ENCODE measurements at regions not wholly inside any gene's neighbourhood (a gene's known extent, or its start where the extent isn't known, plus 50 kb on each side); places are given as distances from the start of the nearest gene placed in this dataset.
A peak's percentile ranks its signal among the peaks of the same experiment; 100 is the strongest.

- H3K27ac ChIP-seq (ENCODE audit: low read depth, low read length, poor library complexity, severe bottlenecking), result no peak overlapping the region
- no TSS peak for BruUV-seq (replicated peaks)
- H3K36me3 ChIP-seq (ENCODE audit: insufficient read depth, low read length), result no peaks in the 10 kb centered on the region
- H2AFZ ChIP-seq (ENCODE audit: low read length), result no peak overlapping the region
- H3K9me2 ChIP-seq (ENCODE audit: insufficient read depth, low read length), result no peaks in the 10 kb centered on the region
- ChIA-PET POLR2A (no interaction called here), CTCF (ENCODE audit: unreplicated experiment) (no interaction called here)
- H3K9me3 ChIP-seq (ENCODE audit: low read length), result no peaks in the 10 kb centered on the region
- no peak for DNase-seq (ENCODE audit: low spot score)
- TF ChIP-seq CTCF (conservative IDR thresholded peaks at IDR 0.05; ENCODE audit: low read length) (no peak), EZH2phosphoT487 (IDR thresholded peaks at IDR 0.05; ENCODE audit: borderline replicate concordance, low read depth, low read length) (no peak)
- no peaks in the 10 kb centered on the region for H4K20me1 ChIP-seq (ENCODE audit: insufficient read depth, low read length)
- H3K4me2 ChIP-seq (ENCODE audit: low read length), result no peak overlapping the region
- H3K79me2 ChIP-seq (ENCODE audit: insufficient read depth, low read depth, low read length), result no peaks in the 10 kb centered on the region
- intact Hi-C loops (cut with micrococcal nuclease; ENCODE audit: unreplicated experiment), result no loop called here
- H3K4me1 ChIP-seq (ENCODE audit: insufficient read depth, low read length, poor library complexity, severe bottlenecking), result no peaks in the 10 kb centered on the region
- H3K4me3 ChIP-seq (ENCODE audit: low read depth, low read length, poor library complexity, severe bottlenecking), result no peak overlapping the region
Measured at GRCh38 chr20:56903421-56903820, 274.3 kb downstream of the TFAP2C start.

DNA sequence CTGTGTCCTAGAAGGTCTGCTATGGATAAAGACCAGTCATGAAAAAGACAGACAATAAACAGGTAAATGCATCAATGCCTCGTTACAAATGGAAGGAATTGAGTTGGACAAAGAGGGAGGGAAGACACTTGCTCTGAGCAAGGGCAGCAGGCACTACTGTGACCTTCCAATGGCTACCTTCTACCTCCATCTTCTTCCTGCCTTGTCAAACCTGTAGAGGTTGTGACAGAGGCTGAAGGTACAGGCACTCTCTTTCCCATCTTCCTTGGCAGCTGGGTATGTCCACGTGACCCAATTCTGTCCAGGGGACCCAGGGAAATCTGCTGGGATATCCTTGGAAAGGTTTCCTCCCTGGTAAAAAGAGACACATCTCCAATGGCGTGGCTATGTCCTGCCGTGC, 274.8 kb downstream of the TFAP2C start:
- Histone ChIP-seq H3K4me1 (ENCODE audit: insufficient read depth, low read length, poor library complexity, severe bottlenecking) (no peaks in the 10 kb centered on the region), H4K20me1 (ENCODE audit: insufficient read depth, low read length) (no peaks in the 10 kb centered on the region), H2AFZ (ENCODE audit: low read length) (no peak overlapping the region), H3K9me3 (ENCODE audit: low read length) (no peaks in the 10 kb centered on the region), H3K4me2 (ENCODE audit: low read length) (no peak overlapping the region), H3K36me3 (ENCODE audit: insufficient read depth, low read length) (no peaks in the 10 kb centered on the region), H3K4me3 (ENCODE audit: low read depth, low read length, poor library complexity, severe bottlenecking) (no peak overlapping the region), H3K9me2 (ENCODE audit: insufficient read depth, low read length) (no peaks in the 10 kb centered on the region), H3K79me2 (ENCODE audit: insufficient read depth, low read depth, low read length) (no peaks in the 10 kb centered on the region), H3K27ac (ENCODE audit: low read depth, low read length, poor library complexity, severe bottlenecking) (no peak overlapping the region)
- no TSS peak for BruUV-seq (replicated peaks)
- intact Hi-C loops (cut with micrococcal nuclease; ENCODE audit: unreplicated experiment), result no loop called here
- TF ChIP-seq CTCF (conservative IDR thresholded peaks at IDR 0.05; ENCODE audit: low read length), result no peak
- no peak for TF ChIP-seq EZH2phosphoT487 (IDR thresholded peaks at IDR 0.05; ENCODE audit: borderline replicate concordance, low read depth, low read length)
- ChIA-PET CTCF (ENCODE audit: unreplicated experiment) (no interaction called here), POLR2A (no interaction called here)
- no peak for DNase-seq (ENCODE audit: low spot score)

DNA sequence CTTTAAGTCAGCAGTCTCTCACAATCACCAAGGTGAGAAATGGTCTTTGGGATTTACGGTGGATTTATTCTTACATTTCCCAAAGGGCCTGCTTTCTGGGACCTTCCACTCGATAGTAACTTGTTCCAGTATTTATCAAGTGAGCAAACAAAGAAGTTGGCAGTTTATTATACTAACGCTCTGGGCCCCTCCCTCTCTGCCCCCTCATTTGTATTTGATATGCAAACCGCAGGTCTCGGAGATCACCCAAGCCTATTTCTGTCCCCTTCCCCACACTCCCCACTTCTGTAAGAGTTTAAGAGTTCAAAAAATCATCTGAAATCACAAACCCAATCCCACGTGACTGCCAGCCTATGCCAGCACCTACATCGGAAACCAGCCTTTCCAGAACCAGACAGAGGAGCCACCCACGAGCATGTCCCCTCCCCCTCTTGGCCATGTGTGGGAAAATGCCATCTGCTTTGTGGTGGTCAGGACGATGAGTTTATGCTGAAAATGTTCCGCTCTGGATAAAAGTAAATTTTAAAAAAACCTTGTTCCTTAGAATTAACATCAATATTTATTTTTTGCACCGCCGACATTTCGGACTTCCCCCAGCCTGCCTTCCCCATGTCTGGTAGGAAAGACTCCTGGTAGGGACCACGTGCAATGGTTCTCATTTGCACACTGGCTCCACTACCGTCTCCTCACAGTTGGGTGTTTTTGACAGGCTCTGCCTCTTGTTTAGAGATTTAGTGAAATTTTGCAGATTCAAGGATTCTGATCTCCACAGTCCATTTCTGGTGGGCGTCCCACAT, 281.0 kb downstream of the TFAP2C start:
- H3K36me3 ChIP-seq (ENCODE audit: insufficient read depth, low read length), result no peaks in the 10 kb centered on the region

More for the DNA sequence above, 281.0 kb downstream of the TFAP2C start:
- Histone ChIP-seq H3K9me3 (ENCODE audit: low read length) (no peaks in the 10 kb centered on the region), H3K27ac (ENCODE audit: low read depth, low read length, poor library complexity, severe bottlenecking) (peak overlapping the region; percentile 12), H3K9me2 (ENCODE audit: insufficient read depth, low read length) (no peaks in the 10 kb centered on the region), H3K4me2 (ENCODE audit: low read length) (peak overlapping the region; percentile 52), H3K4me3 (ENCODE audit: low read depth, low read length, poor library complexity, severe bottlenecking) (no peak overlapping the region), H4K20me1 (ENCODE audit: insufficient read depth, low read length) (no peaks in the 10 kb centered on the region), H2AFZ (ENCODE audit: low read length) (peak overlapping the region; percentile 58), H3K4me1 (ENCODE audit: insufficient read depth, low read length, poor library complexity, severe bottlenecking) (peaks cover 18% of the 10 kb centered on the region), H3K79me2 (ENCODE audit: insufficient read depth, low read depth, low read length) (no peaks in the 10 kb centered on the region)
- ChIA-PET POLR2A (no interaction called here), CTCF (ENCODE audit: unreplicated experiment) (no interaction called here)
- no peak for TF ChIP-seq EZH2phosphoT487 (IDR thresholded peaks at IDR 0.05; ENCODE audit: borderline replicate concordance, low read depth, low read length)
- TF ChIP-seq CTCF (conservative IDR thresholded peaks at IDR 0.05; ENCODE audit: low read length), result no peak
- peak; percentile 43 for DNase-seq (ENCODE audit: low spot score)
- intact Hi-C loops (cut with micrococcal nuclease; ENCODE audit: unreplicated experiment), result no loop called here
- BruUV-seq (replicated peaks), result no TSS peak

All from OCI-LY7 (cell line).